Endothelial cell (in vitro differentiated cells): ENCODE measurements at regions not wholly inside any gene's neighbourhood (a gene's known extent, or its start where the extent isn't known, plus 50 kb on each side); places are given as distances from the start of the nearest gene placed in this dataset.
"Not testable (repeated sequence)": the region's sequence is repeated elsewhere in the genome, so short reads cannot be mapped to it uniquely, and the experiment has no call there.

Experiments used
- DNase-seq: peaks from one replicate; pipeline ENCODE4 v3.0.0; 2021; ENCODE audit warnings: low spot score
- H3K27ac Mint-ChIP-seq: one replicate; pipeline ENCODE4 v1.8.0; 2021; ENCODE audit warnings: mixed read lengths, inconsistent platforms; ENCODE audit not compliant: unreplicated experiment
- H3K27me3 Mint-ChIP-seq: one replicate; pipeline ENCODE4 v1.8.0; 2021; ENCODE audit warnings: mild to moderate bottlenecking, moderate library complexity, mixed read lengths, inconsistent platforms; ENCODE audit not compliant: unreplicated experiment
- H3K36me3 Mint-ChIP-seq: one replicate; pipeline ENCODE4 v1.8.0; 2021; ENCODE audit warnings: mild to moderate bottlenecking, low read depth, mixed read lengths, inconsistent platforms; ENCODE audit not compliant: unreplicated experiment
- H3K4me1 Mint-ChIP-seq: one replicate; pipeline ENCODE4 v1.8.0; 2021; ENCODE audit warnings: mild to moderate bottlenecking, mixed read lengths, inconsistent platforms; ENCODE audit not compliant: unreplicated experiment
- H3K4me3 Mint-ChIP-seq: one replicate; pipeline ENCODE4 v1.8.0; 2021; ENCODE audit warnings: mild to moderate bottlenecking, mixed read lengths, inconsistent platforms; ENCODE audit not compliant: unreplicated experiment
- H3K9me3 Mint-ChIP-seq: one replicate; pipeline ENCODE4 v1.8.0; 2021; ENCODE audit warnings: mixed read lengths, inconsistent platforms; ENCODE audit not compliant: unreplicated experiment
- CTCF ChIP-seq: fragments of 200-600 bp; sonication (generic); IDR thresholded peaks from one replicate; pipeline ENCODE4 v1.5.0; 2021; ENCODE audit warnings: antibody characterized with exemption; ENCODE audit not compliant: unreplicated experiment

GRCh38 chr6:84835340-84835739 is 70.9 kb upstream of the TBX18 start:
- H3K27ac Mint-ChIP-seq = no peak overlapping the region
- DNase-seq = no peak
- H3K36me3 Mint-ChIP-seq = peaks cover 2% of the 10 kb centered on the region
- H3K27me3 Mint-ChIP-seq = no peaks in the 10 kb centered on the region
- no peak for TF ChIP-seq CTCF
- H3K9me3 Mint-ChIP-seq = no peaks in the 10 kb centered on the region
- no peaks in the 10 kb centered on the region for H3K4me1 Mint-ChIP-seq
- H3K4me3 Mint-ChIP-seq = no peak overlapping the region

GRCh38 chr6:84831924-84832323 is 67.5 kb upstream of the TBX18 start:
- H3K4me3 Mint-ChIP-seq, DNase-seq, H3K27me3 Mint-ChIP-seq, H3K9me3 Mint-ChIP-seq, H3K27ac Mint-ChIP-seq, H3K4me1 Mint-ChIP-seq, H3K36me3 Mint-ChIP-seq: not testable (repeated sequence)

GRCh38 chr6:84825461-84825860 is 61.1 kb upstream of the TBX18 start:
- Mint-ChIP-seq H3K9me3 (no peaks in the 10 kb centered on the region), H3K36me3 (no peaks in the 10 kb centered on the region), H3K4me1 (no peaks in the 10 kb centered on the region), H3K4me3 (no peak overlapping the region), H3K27ac (no peak overlapping the region), H3K27me3 (peaks cover 2% of the 10 kb centered on the region)
- TF ChIP-seq CTCF = no peak
- no peak for DNase-seq

GRCh38 chr6:84821314-84821713 is 56.9 kb upstream of the TBX18 start:
- H3K9me3 Mint-ChIP-seq, H3K4me3 Mint-ChIP-seq, H3K27me3 Mint-ChIP-seq, DNase-seq, H3K4me1 Mint-ChIP-seq, H3K36me3 Mint-ChIP-seq, H3K27ac Mint-ChIP-seq: not testable (repeated sequence)

GRCh38 chr6:84816741-84817140 is 52.3 kb upstream of the TBX18 start:
- no peak for TF ChIP-seq CTCF
- Mint-ChIP-seq H3K36me3 (no peaks in the 10 kb centered on the region), H3K4me3 (no peak overlapping the region), H3K4me1 (no peaks in the 10 kb centered on the region), H3K27me3 (peaks cover 2% of the 10 kb centered on the region), H3K27ac (no peak overlapping the region), H3K9me3 (no peaks in the 10 kb centered on the region)
- DNase-seq = no peak

- no peak for DNase-seq
- H3K4me3 Mint-ChIP-seq = no peak overlapping the region
- H3K4me1 Mint-ChIP-seq = no peaks in the 10 kb centered on the region
- no peaks in the 10 kb centered on the region for H3K9me3 Mint-ChIP-seq
- H3K27me3 Mint-ChIP-seq = peaks cover under 1% of the 10 kb centered on the region
- TF ChIP-seq CTCF = no peak
- no peaks in the 10 kb centered on the region for H3K36me3 Mint-ChIP-seq
- H3K27ac Mint-ChIP-seq = no peak overlapping the region
Measured at GRCh38 chr6:84815896-84816735, 51.7 kb upstream of the TBX18 start.
